A673 (cell line): ENCODE measurements at regions not wholly inside any gene's neighbourhood (a gene's known extent, or its start where the extent isn't known, plus 50 kb on each side); places are given as distances from the start of the nearest gene placed in this dataset.

Source experiments
- BruUV-seq: library from RNA; stranded (reverse); fragments of 400-500 nt; replicated peaks from 2 replicates; lab custom pipeline; 2021; lab: Mats Ljungman, UMichigan
- CTCF ChIA-PET: fragments of 300-600 bp; sonication (Branson Sonifier 250); formaldehyde crosslinking; loops from one replicate; lab custom pipeline; 2022; ENCODE audit warnings: antibody characterized with exemption; lab: Charles Lee
- POLR2A ChIA-PET: fragments of 300-600 bp; sonication (Branson Sonifier 250); formaldehyde crosslinking; loops from one replicate; lab custom pipeline; 2022; ENCODE audit warnings: antibody characterized with exemption; ENCODE audit not compliant: low non-redundant PET; lab: Charles Lee
- DNase-seq: peaks from one replicate; pipeline ENCODE4 v3.0.0-alpha.2; 2015; ENCODE audit warnings: low spot score
- H3K27ac ChIP-seq: fragments of 200-600 bp; sonication (generic); 2 replicates; pipeline ENCODE4 v1.5.1; 2016; ENCODE audit warnings: mixed run types, low read depth, mild to moderate bottlenecking, mixed read lengths, antibody characterized with exemption, low read length; ENCODE audit not compliant: poor library complexity, severe bottlenecking
- H3K27me3 ChIP-seq: fragments of 200-600 bp; sonication (generic); replicated peaks from 2 replicates; pipeline ENCODE4 v1.6.1; 2017; ENCODE audit warnings: mixed run types, low read depth, mild to moderate bottlenecking, mixed read lengths, antibody characterized with exemption, low read length; ENCODE audit not compliant: insufficient read depth, poor library complexity
- H3K36me3 ChIP-seq: fragments of 200-600 bp; sonication (generic); 2 replicates; pipeline ENCODE4 v1.6.1; 2016; ENCODE audit warnings: mixed run types, mild to moderate bottlenecking, mixed read lengths, antibody characterized with exemption, low read length; ENCODE audit not compliant: insufficient read depth, poor library complexity, severe bottlenecking
- H3K4me1 ChIP-seq: fragments of 200-600 bp; sonication (generic); 2 replicates; pipeline ENCODE4 v1.6.1; 2017; ENCODE audit warnings: mixed run types, mild to moderate bottlenecking, mixed read lengths, antibody characterized with exemption, low read length; ENCODE audit not compliant: insufficient read depth, poor library complexity, severe bottlenecking
- H3K4me3 ChIP-seq: fragments of 200-600 bp; sonication (generic); 2 replicates; pipeline ENCODE4 v1.5.1; 2016; ENCODE audit warnings: low read depth, mixed run types, mild to moderate bottlenecking, mixed read lengths, low read length; ENCODE audit not compliant: poor library complexity, severe bottlenecking
- H3K9me3 ChIP-seq: fragments of 200-600 bp; sonication (generic); 2 replicates; pipeline ENCODE4 v1.6.1; 2016; ENCODE audit warnings: mixed run types, low read depth, mild to moderate bottlenecking, mixed read lengths, antibody characterized with exemption, low read length; ENCODE audit not compliant: poor library complexity, severe bottlenecking
- CTCF ChIP-seq: fragments of 300-800, 200-600 bp; sonication (generic); conservative IDR thresholded peaks from 2 replicates; pipeline ENCODE4 v1.5.1; 2017; ENCODE audit warnings: low read depth, mild to moderate bottlenecking, antibody characterized with exemption, low read length, moderate library complexity, mixed read lengths
- EZH2 ChIP-seq: fragments of 200-600 bp; sonication (generic); IDR thresholded peaks from 2 replicates; pipeline ENCODE4 v1.6.1; 2017; ENCODE audit warnings: borderline replicate concordance, low read depth, mild to moderate bottlenecking, mixed read lengths, antibody characterized with exemption, low read length; ENCODE audit not compliant: poor library complexity, severe bottlenecking
- intact Hi-C: fragments of 100-400 bp; cut with micrococcal nuclease; formaldehyde crosslinking; loops from one replicate; pipeline ENCODE4 v1.10.0; 2022; ENCODE audit not compliant: unreplicated experiment

GRCh38 chr7:52691257-52691656, 344.2 kb upstream of the POM121L12 start:
- no peak for DNase-seq
- TF ChIP-seq CTCF (no peak), EZH2 (no peak)
- Histone ChIP-seq H3K4me3 (no peak overlapping the region), H3K27me3 (no peaks in the 10 kb centered on the region), H3K36me3 (no peaks in the 10 kb centered on the region), H3K9me3 (peaks cover 28% of the 10 kb centered on the region), H3K4me1 (no peaks in the 10 kb centered on the region), H3K27ac (no peak overlapping the region)
- POLR2A ChIA-PET: no interaction called here
- CTCF ChIA-PET: no interaction called here
- intact Hi-C loops: no loop called here
- no TSS peak for BruUV-seq

- TF ChIP-seq CTCF: no peak
- no peak for TF ChIP-seq EZH2
- CTCF ChIA-PET: no interaction called here
Observed at GRCh38 chr7:52689912-52690311, 345.5 kb upstream of the POM121L12 start.

GRCh38 chr7:52685333-52685732, 350.1 kb upstream of the POM121L12 start:
- Histone ChIP-seq H3K9me3 (peaks cover 27% of the 10 kb centered on the region), H3K27ac (no peak overlapping the region), H3K36me3 (no peaks in the 10 kb centered on the region), H3K4me1 (no peaks in the 10 kb centered on the region), H3K4me3 (no peak overlapping the region), H3K27me3 (no peaks in the 10 kb centered on the region)
- TF ChIP-seq EZH2 (no peak), CTCF (no peak)
- intact Hi-C loops: no loop called here
- no peak for DNase-seq
- no TSS peak for BruUV-seq
- ChIA-PET CTCF (no interaction called here), POLR2A (interaction anchor here (0.7 kb wide), 1 partner anchor 43 kb away, joined by 4 read pairs; no protein-coding TSS in a partner anchor)

More at GRCh38 chr7:52689912-52690311, 345.5 kb upstream of the POM121L12 start:
- intact Hi-C loops: no loop called here
- no peak for DNase-seq
- no peak overlapping the region for H3K27ac ChIP-seq
- no peaks in the 10 kb centered on the region for H3K4me1 ChIP-seq
- BruUV-seq: no TSS peak
- H3K4me3 ChIP-seq: no peak overlapping the region
- POLR2A ChIA-PET: no interaction called here
- H3K9me3 ChIP-seq: peaks cover 18% of the 10 kb centered on the region
- no peaks in the 10 kb centered on the region for H3K27me3 ChIP-seq
- no peaks in the 10 kb centered on the region for H3K36me3 ChIP-seq
